ENCODE measurements at regions not wholly inside any gene's neighbourhood (a gene's known extent, or its start where the extent isn't known, plus 50 kb on each side); places are given as distances from the start of the nearest gene placed in this dataset.

GRCh38 chr2:81290846-81291245 is 986.3 kb upstream of the LRRTM1 start:
- H3K27ac ChIP-seq = no peak overlapping the region
- H3K27me3 ChIP-seq = no peaks in the 10 kb centered on the region
- no peaks in the 10 kb centered on the region for H4K20me1 ChIP-seq
- no peak overlapping the region for H3K9ac ChIP-seq
- H3K36me3 ChIP-seq = no peaks in the 10 kb centered on the region
- TF ChIP-seq Cebpa-rat (IDR thresholded peaks at IDR 0.05) = no peak
- H3K4me2 ChIP-seq = no peak overlapping the region
- H3K9me3 ChIP-seq = no peaks in the 10 kb centered on the region
- H3K4me3 ChIP-seq = no peak overlapping the region
- no peaks in the 10 kb centered on the region for H3K4me1 ChIP-seq

GRCh38 chr2:81283081-81283480 is 978.5 kb upstream of the LRRTM1 start:
- Histone ChIP-seq H3K4me2 (no peak overlapping the region), H3K27me3 (no peaks in the 10 kb centered on the region), H3K4me3 (no peak overlapping the region), H3K4me1 (no peaks in the 10 kb centered on the region), H3K9ac (no peak overlapping the region), H3K9me3 (no peaks in the 10 kb centered on the region), H3K36me3 (no peaks in the 10 kb centered on the region), H4K20me1 (no peaks in the 10 kb centered on the region), H3K27ac (no peak overlapping the region)
- TF ChIP-seq Cebpa-rat (IDR thresholded peaks at IDR 0.05) = no peak

- TF ChIP-seq Cebpa-rat (IDR thresholded peaks at IDR 0.05) = no peak
- Histone ChIP-seq H3K27ac (no peak overlapping the region), H3K9ac (no peak overlapping the region), H3K36me3 (no peaks in the 10 kb centered on the region), H4K20me1 (no peaks in the 10 kb centered on the region), H3K4me2 (no peak overlapping the region), H3K9me3 (no peaks in the 10 kb centered on the region), H3K27me3 (no peaks in the 10 kb centered on the region), H3K4me1 (no peaks in the 10 kb centered on the region), H3K4me3 (no peak overlapping the region)
Observed at GRCh38 chr2:81282151-81282769, 977.7 kb upstream of the LRRTM1 start.

- Histone ChIP-seq H3K4me3 (no peak overlapping the region), H3K36me3 (no peaks in the 10 kb centered on the region), H3K4me2 (no peak overlapping the region), H4K20me1 (no peaks in the 10 kb centered on the region), H3K27me3 (no peaks in the 10 kb centered on the region), H3K9me3 (no peaks in the 10 kb centered on the region), H3K9ac (no peak overlapping the region), H3K4me1 (no peaks in the 10 kb centered on the region), H3K27ac (no peak overlapping the region)
- TF ChIP-seq Cebpa-rat (IDR thresholded peaks at IDR 0.05) = no peak
Observed at GRCh38 chr2:81276595-81276994, 972.0 kb upstream of the LRRTM1 start.

- no peaks in the 10 kb centered on the region for H3K27me3 ChIP-seq
- no peaks in the 10 kb centered on the region for H3K36me3 ChIP-seq
- TF ChIP-seq Cebpa-rat (IDR thresholded peaks at IDR 0.05) = no peak
- H3K4me1 ChIP-seq = no peaks in the 10 kb centered on the region
- H3K27ac ChIP-seq = no peak overlapping the region
- no peak overlapping the region for H3K9ac ChIP-seq
- no peak overlapping the region for H3K4me2 ChIP-seq
- no peak overlapping the region for H3K4me3 ChIP-seq
- H3K9me3 ChIP-seq = no peaks in the 10 kb centered on the region; the same call in 1 of the 2 replicates
- H4K20me1 ChIP-seq = no peaks in the 10 kb centered on the region
Observed at GRCh38 chr2:81266106-81266505, 961.6 kb upstream of the LRRTM1 start.

GRCh38 chr2:81263989-81264388 is 959.4 kb upstream of the LRRTM1 start:
- Histone ChIP-seq H3K4me2 (no peak overlapping the region), H3K27me3 (no peaks in the 10 kb centered on the region), H3K4me3 (no peak overlapping the region)

GRCh38 chr2:81260320-81260719 is 955.8 kb upstream of the LRRTM1 start:
- Histone ChIP-seq H3K9ac (no peak overlapping the region), H3K9me3 (no peaks in the 10 kb centered on the region), H4K20me1 (no peaks in the 10 kb centered on the region), H3K4me1 (no peaks in the 10 kb centered on the region), H3K36me3 (no peaks in the 10 kb centered on the region), H3K27me3 (no peaks in the 10 kb centered on the region), H3K4me2 (no peak overlapping the region), H3K27ac (no peak overlapping the region), H3K4me3 (no peak overlapping the region)
- TF ChIP-seq Cebpa-rat (IDR thresholded peaks at IDR 0.05) = no peak

More at GRCh38 chr2:81263989-81264388, 959.4 kb upstream of the LRRTM1 start:
- no peak overlapping the region for H3K9ac ChIP-seq
- TF ChIP-seq Cebpa-rat (IDR thresholded peaks at IDR 0.05) = no peak
- no peaks in the 10 kb centered on the region for H4K20me1 ChIP-seq
- H3K36me3 ChIP-seq = no peaks in the 10 kb centered on the region
- no peak overlapping the region for H3K27ac ChIP-seq
- no peaks in the 10 kb centered on the region for H3K9me3 ChIP-seq
- no peaks in the 10 kb centered on the region for H3K4me1 ChIP-seq

- no peak overlapping the region for H3K4me3 ChIP-seq
Observed at GRCh38 chr2:81250270-81250669, 945.7 kb upstream of the LRRTM1 start.

GRCh38 chr2:81249152-81249551 is 944.6 kb upstream of the LRRTM1 start:
- Histone ChIP-seq H3K27me3 (no peaks in the 10 kb centered on the region), H3K9me3 (no peaks in the 10 kb centered on the region), H3K9ac (no peak overlapping the region), H4K20me1 (no peaks in the 10 kb centered on the region), H3K36me3 (no peaks in the 10 kb centered on the region), H3K27ac (no peak overlapping the region), H3K4me1 (no peaks in the 10 kb centered on the region), H3K4me3 (no peak overlapping the region), H3K4me2 (no peak overlapping the region)
- TF ChIP-seq Cebpa-rat (IDR thresholded peaks at IDR 0.05) = no peak

More at GRCh38 chr2:81250270-81250669, 945.7 kb upstream of the LRRTM1 start:
- Histone ChIP-seq H3K36me3 (no peaks in the 10 kb centered on the region), H3K4me2 (no peak overlapping the region), H3K9me3 (no peaks in the 10 kb centered on the region), H3K9ac (no peak overlapping the region), H3K4me1 (no peaks in the 10 kb centered on the region), H3K27me3 (no peaks in the 10 kb centered on the region), H4K20me1 (no peaks in the 10 kb centered on the region), H3K27ac (no peak overlapping the region)
- no peak for TF ChIP-seq Cebpa-rat (IDR thresholded peaks at IDR 0.05)

- Histone ChIP-seq H3K9ac (no peak overlapping the region), H3K36me3 (no peaks in the 10 kb centered on the region), H3K4me2 (no peak overlapping the region), H3K27me3 (no peaks in the 10 kb centered on the region), H3K4me3 (no peak overlapping the region), H4K20me1 (no peaks in the 10 kb centered on the region), H3K27ac (no peak overlapping the region), H3K9me3 (no peaks in the 10 kb centered on the region), H3K4me1 (no peaks in the 10 kb centered on the region)
- TF ChIP-seq Cebpa-rat (IDR thresholded peaks at IDR 0.05) = no peak
Observed at GRCh38 chr2:81247648-81248047, 943.1 kb upstream of the LRRTM1 start.

GRCh38 chr2:81242501-81242900 is 937.9 kb upstream of the LRRTM1 start:
- Histone ChIP-seq H3K9me3 (no peaks in the 10 kb centered on the region), H4K20me1 (no peaks in the 10 kb centered on the region), H3K27me3 (no peaks in the 10 kb centered on the region), H3K36me3 (no peaks in the 10 kb centered on the region), H3K4me1 (no peaks in the 10 kb centered on the region), H3K4me2 (no peak overlapping the region), H3K4me3 (no peak overlapping the region), H3K27ac (no peak overlapping the region), H3K9ac (no peak overlapping the region)
- no peak for TF ChIP-seq Cebpa-rat (IDR thresholded peaks at IDR 0.05)
